HG03159 (cell line): ENCODE measurements at regions not wholly inside any gene's neighbourhood (a gene's known extent, or its start where the extent isn't known, plus 50 kb on each side); places are given as distances from the start of the nearest gene placed in this dataset.

Experiments used
- ATAC-seq: cut with Tn5 transposase; IDR thresholded peaks from one replicate; pipeline ENCODE4 v1.9.1; 2021; ENCODE audit warnings: mild to moderate bottlenecking, moderate library complexity; ENCODE audit not compliant: unreplicated experiment

- ATAC-seq = no peak
Measured at GRCh38 chr12:76611533-76611932, 52.0 kb upstream of the OSBPL8 start.

- no peak for ATAC-seq
Measured at GRCh38 chr12:76614364-76614763, 54.8 kb upstream of the OSBPL8 start.

- no peak for ATAC-seq
Measured at GRCh38 chr12:76618031-76618430, 58.5 kb upstream of the OSBPL8 start.

- ATAC-seq = peak; percentile 78
Measured at GRCh38 chr12:76621582-76622024, 62.0 kb upstream of the OSBPL8 start.

GRCh38 chr12:76622351-76622750 lies 62.8 kb upstream of the OSBPL8 start:
- ATAC-seq = no peak

- ATAC-seq = no peak
Measured at GRCh38 chr12:76622915-76623314, 63.3 kb upstream of the OSBPL8 start.

- no peak for ATAC-seq
Measured at GRCh38 chr12:76623931-76624330, 64.4 kb upstream of the OSBPL8 start.

GRCh38 chr12:76627346-76628135 lies 68.0 kb upstream of the OSBPL8 start:
- ATAC-seq = no peak

GRCh38 chr12:76628745-76629144 lies 69.2 kb upstream of the OSBPL8 start:
- ATAC-seq = no peak

- ATAC-seq = no peak
Measured at GRCh38 chr12:76631741-76632140, 72.2 kb upstream of the OSBPL8 start.

GRCh38 chr12:76633415-76633814 lies 73.8 kb upstream of the OSBPL8 start:
- no peak for ATAC-seq

- ATAC-seq = no peak
Measured at GRCh38 chr12:76634133-76634532, 74.6 kb upstream of the OSBPL8 start.

- ATAC-seq = no peak
Measured at GRCh38 chr12:76636121-76636692, 76.6 kb upstream of the OSBPL8 start.

GRCh38 chr12:76637807-76638206 lies 78.2 kb upstream of the OSBPL8 start:
- ATAC-seq = no peak

- no peak for ATAC-seq
Measured at GRCh38 chr12:76639646-76640045, 80.1 kb upstream of the OSBPL8 start.

- no peak for ATAC-seq
Measured at GRCh38 chr12:76641073-76641472, 81.5 kb upstream of the OSBPL8 start.

- no peak for ATAC-seq
Measured at GRCh38 chr12:76641961-76642360, 82.4 kb upstream of the OSBPL8 start.

GRCh38 chr12:76643438-76643837 lies 83.9 kb upstream of the OSBPL8 start:
- no peak for ATAC-seq

GRCh38 chr12:76644950-76645349 lies 85.4 kb upstream of the OSBPL8 start:
- no peak for ATAC-seq

- ATAC-seq = no peak
Measured at GRCh38 chr12:76645934-76646333, 86.4 kb upstream of the OSBPL8 start.

- no peak for ATAC-seq
Measured at GRCh38 chr12:76646366-76646765, 86.8 kb upstream of the OSBPL8 start.

GRCh38 chr12:76649099-76649498 lies 89.5 kb upstream of the OSBPL8 start:
- no peak for ATAC-seq

- ATAC-seq = no peak
Measured at GRCh38 chr12:76652402-76652801, 92.8 kb upstream of the OSBPL8 start.
